ENCODE measurements at regions not wholly inside any gene's neighbourhood (a gene's known extent, or its start where the extent isn't known, plus 50 kb on each side); places are given as distances from the start of the nearest gene placed in this dataset.

DNA sequence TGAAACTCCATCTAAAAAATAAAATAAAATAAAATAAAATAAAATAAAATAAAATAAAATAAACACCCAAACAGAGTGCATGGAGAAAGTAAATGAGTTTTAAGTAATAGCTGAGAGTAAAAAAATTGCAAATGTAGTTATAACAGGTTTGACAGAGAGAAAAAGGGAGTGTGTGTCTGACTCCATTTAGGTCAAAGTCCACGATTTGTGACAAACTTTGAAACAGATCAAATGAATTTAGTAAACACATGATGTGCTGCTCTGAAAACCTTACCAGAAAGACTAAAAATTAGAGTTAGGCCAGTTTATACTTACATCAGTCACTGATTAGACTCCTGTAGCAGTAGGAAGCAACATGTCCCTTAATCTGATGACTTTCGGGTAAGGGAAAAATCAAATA, 346.6 kb downstream of the PARP8 start:
- Mint-ChIP-seq H3K9me3 (no peaks in the 10 kb centered on the region), H3K27ac (no peak overlapping the region), H3K4me3 (no peak overlapping the region), H3K27me3 (ENCODE audit: low read depth) (no peaks in the 10 kb centered on the region), H3K36me3 (ENCODE audit: low read depth) (no peaks in the 10 kb centered on the region), H3K4me1 (no peaks in the 10 kb centered on the region)
- TF ChIP-seq, protein P1, sequence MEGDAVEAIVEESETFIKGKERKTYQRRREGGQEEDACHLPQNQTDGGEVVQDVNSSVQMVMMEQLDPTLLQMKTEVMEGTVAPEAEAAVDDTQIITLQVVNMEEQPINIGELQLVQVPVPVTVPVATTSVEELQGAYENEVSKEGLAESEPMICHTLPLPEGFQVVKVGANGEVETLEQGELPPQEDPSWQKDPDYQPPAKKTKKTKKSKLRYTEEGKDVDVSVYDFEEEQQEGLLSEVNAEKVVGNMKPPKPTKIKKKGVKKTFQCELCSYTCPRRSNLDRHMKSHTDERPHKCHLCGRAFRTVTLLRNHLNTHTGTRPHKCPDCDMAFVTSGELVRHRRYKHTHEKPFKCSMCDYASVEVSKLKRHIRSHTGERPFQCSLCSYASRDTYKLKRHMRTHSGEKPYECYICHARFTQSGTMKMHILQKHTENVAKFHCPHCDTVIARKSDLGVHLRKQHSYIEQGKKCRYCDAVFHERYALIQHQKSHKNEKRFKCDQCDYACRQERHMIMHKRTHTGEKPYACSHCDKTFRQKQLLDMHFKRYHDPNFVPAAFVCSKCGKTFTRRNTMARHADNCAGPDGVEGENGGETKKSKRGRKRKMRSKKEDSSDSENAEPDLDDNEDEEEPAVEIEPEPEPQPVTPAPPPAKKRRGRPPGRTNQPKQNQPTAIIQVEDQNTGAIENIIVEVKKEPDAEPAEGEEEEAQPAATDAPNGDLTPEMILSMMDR (IDR thresholded peaks at IDR 0.05; ENCODE audit: unreplicated experiment in 3 of 3), result no peak

DNA sequence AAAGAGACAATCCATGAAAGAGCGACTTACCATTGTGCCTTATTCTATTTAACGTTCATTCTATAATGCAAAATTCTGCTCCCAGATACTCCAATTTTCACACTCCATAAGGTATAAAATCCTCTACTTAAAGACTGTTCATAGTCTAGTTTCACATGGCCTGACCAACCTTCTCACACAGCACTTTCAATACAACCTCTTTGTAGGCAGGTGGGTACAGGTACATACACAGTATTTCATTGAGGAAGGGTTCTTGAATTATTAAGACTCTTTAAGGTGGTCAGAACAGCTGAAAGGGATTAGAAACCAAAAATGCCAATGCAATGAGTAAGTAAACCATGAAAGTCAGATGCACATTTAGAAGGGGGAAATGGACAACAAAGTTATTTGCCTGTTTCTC, 352.0 kb downstream of the PARP8 start:
- Mint-ChIP-seq H3K27ac (no peak overlapping the region), H3K9me3 (no peaks in the 10 kb centered on the region), H3K4me3 (no peak overlapping the region), H3K27me3 (ENCODE audit: low read depth) (no peaks in the 10 kb centered on the region), H3K36me3 (ENCODE audit: low read depth) (no peaks in the 10 kb centered on the region), H3K4me1 (no peaks in the 10 kb centered on the region)
- TF ChIP-seq, protein P1 (IDR thresholded peaks at IDR 0.05; ENCODE audit: unreplicated experiment in 3 of 3), result no peak

DNA sequence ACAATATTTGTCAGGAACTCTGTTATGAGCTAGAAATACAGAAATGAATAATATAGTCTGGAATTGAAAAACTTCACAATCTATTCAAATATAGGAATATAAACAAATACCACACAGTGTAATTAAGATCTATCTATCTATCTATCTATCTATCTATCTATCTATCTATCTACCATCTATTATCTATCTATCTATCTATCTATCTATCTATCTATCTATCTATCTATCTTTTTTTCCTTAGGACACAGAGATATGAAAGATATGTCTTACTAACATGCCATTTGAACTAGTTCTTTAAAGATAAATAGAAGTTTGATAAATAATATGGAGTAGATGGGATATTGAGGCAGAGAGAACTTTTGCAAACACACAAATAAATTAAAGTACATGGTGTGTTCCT, 357.8 kb downstream of the PARP8 start:
- Mint-ChIP-seq H3K27me3 (ENCODE audit: low read depth) (peaks cover 4% of the 10 kb centered on the region), H3K4me1 (peaks cover 9% of the 10 kb centered on the region), H3K27ac (no peak overlapping the region), H3K4me3 (no peak overlapping the region), H3K36me3 (ENCODE audit: low read depth) (no peaks in the 10 kb centered on the region), H3K9me3 (peaks cover 3% of the 10 kb centered on the region)
- TF ChIP-seq, protein P1 (IDR thresholded peaks at IDR 0.05; ENCODE audit: unreplicated experiment in 3 of 3), result no peak

DNA sequence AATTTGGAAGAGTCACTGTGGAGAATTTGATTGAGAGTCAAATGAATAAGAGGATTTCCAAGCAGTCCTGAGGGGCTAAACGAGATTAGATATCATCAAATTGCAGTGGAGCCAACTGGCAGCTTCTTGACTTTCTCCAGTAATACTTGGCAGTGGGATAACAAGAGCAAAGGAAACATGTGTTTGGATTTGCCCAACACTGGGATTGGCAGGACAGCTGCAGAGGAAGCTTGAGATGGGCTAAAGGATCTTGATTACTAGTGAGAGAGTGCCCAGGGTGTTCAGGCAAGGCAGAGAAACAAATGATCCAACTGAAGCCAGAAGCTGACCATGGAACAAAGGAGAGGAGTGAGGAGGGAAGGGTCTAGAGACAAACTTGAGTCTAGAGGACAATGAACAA, 356.0 kb upstream of the ISL1 start:
- H3K4me1 Mint-ChIP-seq, result peaks cover 9% of the 10 kb centered on the region
- H3K9me3 Mint-ChIP-seq, result peaks cover 3% of the 10 kb centered on the region
- H3K36me3 Mint-ChIP-seq (ENCODE audit: low read depth), result no peaks in the 10 kb centered on the region
- H3K27me3 Mint-ChIP-seq (ENCODE audit: low read depth), result peaks cover 4% of the 10 kb centered on the region
- peak overlapping the region in 2 of 3 experiments; percentile 40 to 81 for H3K27ac Mint-ChIP-seq
- TF ChIP-seq, protein P1 (IDR thresholded peaks at IDR 0.05; ENCODE audit: unreplicated experiment in 3 of 3), result no peak
- H3K4me3 Mint-ChIP-seq, result no peak overlapping the region

DNA sequence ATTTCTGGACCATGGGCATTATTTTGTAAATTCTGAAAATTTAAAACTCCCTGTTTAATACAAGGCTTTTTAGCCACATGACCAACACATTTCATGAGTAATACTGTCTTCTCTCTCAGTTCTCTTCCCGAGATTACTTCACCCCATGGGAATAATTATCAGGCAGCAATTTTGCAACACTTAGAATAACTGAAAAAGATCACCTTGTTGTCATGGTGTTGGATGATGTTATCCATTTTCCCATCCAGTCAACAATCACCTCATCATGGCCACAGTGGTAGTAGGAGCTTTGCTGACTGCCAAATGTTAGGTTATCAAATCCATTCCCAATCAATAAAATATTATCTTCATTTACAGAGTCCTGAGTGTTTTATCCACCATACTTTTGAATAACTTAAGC, 354.9 kb upstream of the ISL1 start:
- TF ChIP-seq, protein P1 (IDR thresholded peaks at IDR 0.05; ENCODE audit: unreplicated experiment in 3 of 3), result no peak
- Mint-ChIP-seq H3K27me3 (ENCODE audit: low read depth) (peaks cover 4% of the 10 kb centered on the region), H3K4me3 (no peak overlapping the region), H3K9me3 (peaks cover 3% of the 10 kb centered on the region), H3K4me1 (peaks cover 9% of the 10 kb centered on the region), H3K36me3 (ENCODE audit: low read depth) (no peaks in the 10 kb centered on the region), H3K27ac (no peak overlapping the region)

DNA sequence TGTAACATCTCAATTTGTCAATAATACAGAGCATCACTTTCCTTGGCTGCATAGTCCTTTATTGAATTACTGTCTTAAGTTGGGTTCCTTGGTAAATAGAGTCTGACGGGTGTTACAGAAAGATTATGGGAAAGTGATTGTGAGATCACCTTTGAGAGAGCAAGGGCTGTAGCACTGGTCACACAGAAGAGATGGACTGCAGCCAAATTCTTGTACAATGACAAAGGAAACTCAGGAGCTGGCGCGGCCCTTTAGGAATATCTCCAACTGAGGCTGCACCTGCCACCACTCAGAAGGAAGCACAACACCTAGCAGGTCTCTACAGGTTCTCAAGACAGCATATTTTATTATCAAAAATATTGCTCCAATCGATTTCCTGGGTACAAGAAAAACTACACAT, 350.0 kb upstream of the ISL1 start:
- Mint-ChIP-seq H3K4me3 (no peak overlapping the region), H3K9me3 (no peaks in the 10 kb centered on the region), H3K27me3 (ENCODE audit: low read depth) (no peaks in the 10 kb centered on the region), H3K27ac (no peak overlapping the region), H3K4me1 (no peaks in the 10 kb centered on the region), H3K36me3 (ENCODE audit: low read depth) (no peaks in the 10 kb centered on the region)
- TF ChIP-seq, protein P1 (IDR thresholded peaks at IDR 0.05; ENCODE audit: unreplicated experiment in 3 of 3), result no peak
